ENCODE measurements at regions not wholly inside any gene's neighbourhood (a gene's known extent, or its start where the extent isn't known, plus 50 kb on each side); places are given as distances from the start of the nearest gene placed in this dataset.

DNA sequence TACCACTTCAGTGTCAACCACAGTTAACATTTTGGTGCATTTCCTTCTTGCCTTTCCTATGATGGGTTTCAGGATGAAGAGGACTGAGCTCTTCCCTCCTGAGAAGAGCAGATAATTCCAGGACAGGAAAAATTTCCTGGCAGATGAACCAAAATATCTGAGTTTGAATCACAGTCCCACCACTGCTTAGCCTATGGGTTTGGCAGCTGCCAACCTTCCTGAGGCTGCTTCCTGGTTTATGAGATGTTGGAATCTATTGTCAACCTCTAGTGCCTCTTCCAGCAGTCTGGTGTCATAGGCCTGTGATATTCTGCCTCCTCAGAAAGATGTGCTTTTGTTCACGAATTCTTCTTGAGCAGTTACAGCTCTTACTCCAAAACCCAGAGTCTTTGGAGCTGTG lies 197.4 kb upstream of the FRMD6 start:
- peaks cover 15% of the 10 kb centered on the region for H3K4me1 ChIP-seq (ENCODE audit: control insufficient read depth, insufficient read depth, low read length)
- H3K27me3 ChIP-seq (ENCODE audit: control insufficient read depth, insufficient read depth, low read length) = no peaks in the 10 kb centered on the region
- no peak for DNase-seq
- no peak overlapping the region for H3K4me3 ChIP-seq (ENCODE audit: low read length)
- H3K36me3 ChIP-seq (ENCODE audit: control insufficient read depth, insufficient read depth, low read length) = no peaks in the 10 kb centered on the region
- no peak overlapping the region for H3K27ac ChIP-seq (ENCODE audit: low read length)
- no CpG with 5 or more reads among the region's 1 CpG for WGBS (ENCODE audit: insufficient coverage)
- H3K9me3 ChIP-seq (replicated peaks; ENCODE audit: control insufficient read depth, low read depth, low read length) = no peaks in the 10 kb centered on the region

DNA sequence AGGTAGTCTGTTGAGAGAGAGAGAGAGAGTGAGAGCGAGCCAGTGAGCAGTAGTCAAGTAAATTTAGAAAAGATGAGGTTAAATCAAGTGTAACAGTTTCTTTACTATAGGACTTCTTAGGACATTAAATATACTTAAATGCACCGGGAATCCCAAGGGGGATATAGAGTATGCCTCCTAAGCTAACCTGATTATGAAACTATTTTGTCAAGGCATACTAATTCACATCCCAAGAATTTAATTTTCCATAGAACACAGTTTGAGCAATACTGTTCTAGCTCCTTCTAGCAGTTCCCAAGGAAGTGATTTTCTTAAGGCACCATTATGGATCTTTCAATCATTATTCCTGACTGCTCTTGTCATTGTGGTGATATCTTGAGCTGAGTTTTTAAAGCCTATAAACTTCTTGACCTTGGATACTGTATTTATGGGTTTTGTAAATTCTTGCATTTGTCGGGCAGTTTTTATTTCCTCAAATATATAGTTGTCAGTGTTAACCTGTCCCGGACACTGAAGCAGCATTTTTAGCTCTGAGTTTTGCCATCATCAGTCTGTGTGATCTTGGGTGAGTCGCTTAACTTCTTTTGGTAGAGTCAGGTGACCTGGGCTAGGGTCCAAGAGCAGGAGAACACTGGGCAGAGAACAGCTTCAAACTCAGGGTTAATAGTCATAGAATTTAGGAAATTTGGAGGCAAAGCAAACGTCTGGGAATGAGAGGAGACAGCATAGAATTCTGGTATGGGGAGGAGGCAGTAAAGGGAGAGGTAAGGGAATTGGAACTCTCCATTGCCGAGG lies 196.5 kb upstream of the FRMD6 start:
- Histone ChIP-seq H3K9me3 (replicated peaks; ENCODE audit: control insufficient read depth, low read depth, low read length) (no peaks in the 10 kb centered on the region), H3K4me3 (ENCODE audit: low read length) (no peak overlapping the region), H3K27ac (ENCODE audit: low read length) (no peak overlapping the region), H3K27me3 (ENCODE audit: control insufficient read depth, insufficient read depth, low read length) (no peaks in the 10 kb centered on the region), H3K36me3 (ENCODE audit: control insufficient read depth, insufficient read depth, low read length) (no peaks in the 10 kb centered on the region), H3K4me1 (ENCODE audit: control insufficient read depth, insufficient read depth, low read length) (peaks cover 12% of the 10 kb centered on the region)
- DNase-seq = no peak
- WGBS (ENCODE audit: insufficient coverage) = 61% methylated on average over 4 of the region's 7 CpGs

DNA sequence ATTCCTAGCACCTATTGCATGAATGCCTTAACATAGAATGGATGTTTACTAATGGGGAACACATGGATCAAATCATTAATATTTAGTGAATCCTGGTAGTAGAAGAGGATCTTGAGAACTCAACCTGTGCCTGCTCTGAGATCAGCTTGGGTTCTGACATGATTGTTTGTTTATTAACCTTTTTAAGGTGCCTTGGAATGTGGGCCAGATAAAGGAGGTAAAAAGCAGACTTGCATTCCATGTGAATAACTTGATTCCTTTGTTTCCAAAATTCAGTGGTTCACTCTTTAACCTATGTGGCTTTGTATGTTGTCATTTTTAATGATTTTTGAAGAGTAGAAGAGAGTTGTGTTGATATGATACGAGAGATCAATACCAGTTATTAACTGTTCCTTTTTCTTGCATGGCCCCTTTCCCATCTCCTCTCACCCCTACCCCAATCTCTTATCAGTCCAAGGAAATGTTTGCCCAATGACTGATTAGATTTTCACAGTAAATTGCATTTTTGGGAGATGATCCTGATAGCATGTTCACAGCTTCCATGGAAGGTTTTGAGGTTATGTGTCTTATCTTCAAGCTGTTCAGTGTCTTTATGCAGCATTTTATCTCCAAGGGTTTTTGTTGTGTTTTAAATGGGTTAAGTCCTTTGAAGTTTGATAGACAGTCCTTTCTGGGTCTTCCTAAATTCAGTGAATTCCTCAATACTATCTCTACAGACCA lies 193.7 kb upstream of the FRMD6 start:
- DNase-seq = no peak
- Histone ChIP-seq H3K27ac (ENCODE audit: low read length) (no peak overlapping the region), H3K27me3 (ENCODE audit: control insufficient read depth, insufficient read depth, low read length) (no peaks in the 10 kb centered on the region), H3K4me3 (ENCODE audit: low read length) (no peak overlapping the region), H3K9me3 (replicated peaks; ENCODE audit: control insufficient read depth, low read depth, low read length) (no peaks in the 10 kb centered on the region), H3K4me1 (ENCODE audit: control insufficient read depth, insufficient read depth, low read length) (peaks cover 12% of the 10 kb centered on the region), H3K36me3 (ENCODE audit: control insufficient read depth, insufficient read depth, low read length) (no peaks in the 10 kb centered on the region)
- no CpG with 5 or more reads among the region's 1 CpG for WGBS (ENCODE audit: insufficient coverage)

DNA sequence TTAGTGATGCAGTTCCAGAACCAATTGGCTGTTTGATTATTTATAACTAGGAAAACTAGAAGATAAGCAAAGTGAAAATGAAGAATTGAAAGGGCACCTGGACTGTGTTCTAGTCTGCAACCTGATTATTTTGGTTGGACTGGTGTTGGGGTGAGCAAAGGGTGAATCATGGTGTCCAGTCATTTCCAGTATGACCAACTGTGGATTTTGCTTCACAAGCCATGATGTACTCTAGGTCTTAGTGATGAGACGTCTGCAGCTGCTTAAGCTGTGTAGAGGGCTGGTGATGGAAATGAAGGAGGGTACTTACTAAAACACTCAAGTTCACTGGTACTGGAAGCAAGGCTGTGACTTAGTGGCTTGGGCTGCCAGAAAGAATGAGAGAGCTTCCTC lies 193.2 kb upstream of the FRMD6 start:
- no peak overlapping the region for H3K27ac ChIP-seq (ENCODE audit: low read length)
- no CpG with 5 or more reads among the region's 1 CpG for WGBS (ENCODE audit: insufficient coverage)
- H3K36me3 ChIP-seq (ENCODE audit: control insufficient read depth, insufficient read depth, low read length) = no peaks in the 10 kb centered on the region
- H3K27me3 ChIP-seq (ENCODE audit: control insufficient read depth, insufficient read depth, low read length) = no peaks in the 10 kb centered on the region
- no peak for DNase-seq
- no peaks in the 10 kb centered on the region for H3K9me3 ChIP-seq (replicated peaks; ENCODE audit: control insufficient read depth, low read depth, low read length)
- no peak overlapping the region for H3K4me3 ChIP-seq (ENCODE audit: low read length)
- H3K4me1 ChIP-seq (ENCODE audit: control insufficient read depth, insufficient read depth, low read length) = peaks cover 12% of the 10 kb centered on the region

DNA sequence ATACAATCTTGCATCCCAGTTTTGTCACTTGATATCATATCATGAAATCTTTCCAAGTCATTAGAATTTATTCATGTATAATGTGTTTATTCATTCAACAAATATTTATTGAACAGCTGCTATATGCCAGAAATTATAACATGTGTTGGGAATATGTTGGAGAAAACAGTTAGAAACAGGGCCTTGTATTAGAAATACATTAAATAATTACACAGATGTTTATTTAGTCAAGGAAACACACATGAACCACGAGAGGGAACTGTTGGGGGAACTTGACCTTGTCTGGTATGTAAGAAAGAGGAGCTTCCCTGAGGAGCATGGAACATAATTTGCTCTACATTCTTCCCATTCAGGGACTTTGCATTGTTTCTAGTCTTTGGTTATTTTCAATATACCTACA lies 191.7 kb upstream of the FRMD6 start:
- Histone ChIP-seq H3K4me1 (ENCODE audit: control insufficient read depth, insufficient read depth, low read length) (peaks cover 3% of the 10 kb centered on the region), H3K36me3 (ENCODE audit: control insufficient read depth, insufficient read depth, low read length) (no peaks in the 10 kb centered on the region), H3K27me3 (ENCODE audit: control insufficient read depth, insufficient read depth, low read length) (no peaks in the 10 kb centered on the region), H3K27ac (ENCODE audit: low read length) (no peak overlapping the region), H3K4me3 (ENCODE audit: low read length) (no peak overlapping the region), H3K9me3 (replicated peaks; ENCODE audit: control insufficient read depth, low read depth, low read length) (no peaks in the 10 kb centered on the region)
- WGBS (ENCODE audit: insufficient coverage) = no CpG with 5 or more reads among the region's 1 CpG
- peak; percentile 80 for DNase-seq

DNA sequence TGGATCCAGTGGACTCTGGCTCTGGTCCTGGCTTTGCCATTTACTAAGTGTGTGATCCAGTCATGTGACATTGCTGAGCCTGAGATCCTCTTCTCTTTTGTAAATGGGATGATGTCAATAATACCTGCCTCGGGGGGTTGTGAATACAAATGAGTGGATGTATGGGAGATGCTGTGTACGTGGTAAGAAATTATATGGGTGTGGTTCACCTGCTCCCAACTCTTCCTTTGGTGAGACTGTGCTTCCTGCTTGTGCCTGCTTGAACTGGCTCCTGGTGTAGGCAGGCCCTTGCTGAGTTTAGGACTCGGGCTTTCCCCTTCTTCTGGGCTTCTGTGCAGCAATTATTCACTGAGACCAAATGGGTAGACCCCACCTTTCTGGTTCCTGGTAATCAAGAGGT lies 189.5 kb upstream of the FRMD6 start:
- no peak overlapping the region for H3K4me3 ChIP-seq (ENCODE audit: low read length)
- WGBS (ENCODE audit: insufficient coverage) = 83% methylated on average over 2 of the region's 3 CpGs
- no peak for DNase-seq
- H3K36me3 ChIP-seq (ENCODE audit: control insufficient read depth, insufficient read depth, low read length) = no peaks in the 10 kb centered on the region
- no peaks in the 10 kb centered on the region for H3K9me3 ChIP-seq (replicated peaks; ENCODE audit: control insufficient read depth, low read depth, low read length)
- H3K27me3 ChIP-seq (ENCODE audit: control insufficient read depth, insufficient read depth, low read length) = no peaks in the 10 kb centered on the region
- no peaks in the 10 kb centered on the region for H3K4me1 ChIP-seq (ENCODE audit: control insufficient read depth, insufficient read depth, low read length)
- no peak overlapping the region for H3K27ac ChIP-seq (ENCODE audit: low read length)

DNA sequence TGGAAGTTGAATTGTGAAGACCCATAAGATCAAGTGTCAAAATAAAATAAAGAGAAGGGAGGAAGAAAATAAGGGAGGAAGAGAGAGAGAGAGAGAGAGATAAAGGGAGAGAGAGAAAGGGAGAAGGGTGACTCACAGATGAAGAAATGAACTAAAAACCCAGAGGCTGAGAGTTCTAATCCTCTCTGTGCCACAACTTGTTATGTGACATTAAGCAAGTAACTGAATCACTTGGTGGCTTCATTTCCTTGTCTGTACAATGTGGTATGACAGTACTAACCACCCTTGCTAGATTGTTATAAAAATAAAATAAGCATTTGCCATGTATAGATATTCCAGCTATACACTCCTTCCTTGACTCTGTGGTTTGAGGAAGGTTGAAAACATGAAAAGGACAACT lies 189.0 kb upstream of the FRMD6 start:
- DNase-seq = no peak
- Histone ChIP-seq H3K9me3 (replicated peaks; ENCODE audit: control insufficient read depth, low read depth, low read length) (no peaks in the 10 kb centered on the region), H3K4me1 (ENCODE audit: control insufficient read depth, insufficient read depth, low read length) (no peaks in the 10 kb centered on the region), H3K27me3 (ENCODE audit: control insufficient read depth, insufficient read depth, low read length) (no peaks in the 10 kb centered on the region), H3K36me3 (ENCODE audit: control insufficient read depth, insufficient read depth, low read length) (no peaks in the 10 kb centered on the region), H3K27ac (ENCODE audit: low read length) (no peak overlapping the region), H3K4me3 (ENCODE audit: low read length) (no peak overlapping the region)

DNA sequence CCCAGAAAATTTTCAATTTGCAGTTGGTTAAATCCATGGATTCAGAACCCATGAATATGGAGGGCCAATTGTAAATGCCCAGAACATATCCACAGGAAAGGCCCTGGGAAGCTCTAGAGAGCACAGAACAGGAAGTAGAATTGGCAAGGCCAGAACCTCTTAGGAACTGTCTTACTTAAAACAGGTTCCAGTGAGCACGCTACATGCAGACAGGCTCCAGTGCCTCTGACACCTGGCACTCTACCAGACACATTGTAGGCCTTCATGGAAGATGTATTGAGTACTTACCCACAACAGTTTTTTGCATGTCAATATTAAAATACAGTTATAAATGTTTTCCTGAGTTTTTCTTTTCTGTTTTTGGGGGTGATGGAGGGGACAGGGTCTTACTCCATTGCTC lies 188.2 kb upstream of the FRMD6 start:
- Histone ChIP-seq H3K36me3 (ENCODE audit: control insufficient read depth, insufficient read depth, low read length) (no peaks in the 10 kb centered on the region), H3K27ac (ENCODE audit: low read length) (no peak overlapping the region), H3K9me3 (replicated peaks; ENCODE audit: control insufficient read depth, low read depth, low read length) (no peaks in the 10 kb centered on the region), H3K4me3 (ENCODE audit: low read length) (no peak overlapping the region), H3K4me1 (ENCODE audit: control insufficient read depth, insufficient read depth, low read length) (no peaks in the 10 kb centered on the region), H3K27me3 (ENCODE audit: control insufficient read depth, insufficient read depth, low read length) (no peaks in the 10 kb centered on the region)
- no peak for DNase-seq
- no CpG with 5 or more reads among the region's 1 CpG for whole genome bisulfite sequencing (ENCODE audit: insufficient coverage)

DNA sequence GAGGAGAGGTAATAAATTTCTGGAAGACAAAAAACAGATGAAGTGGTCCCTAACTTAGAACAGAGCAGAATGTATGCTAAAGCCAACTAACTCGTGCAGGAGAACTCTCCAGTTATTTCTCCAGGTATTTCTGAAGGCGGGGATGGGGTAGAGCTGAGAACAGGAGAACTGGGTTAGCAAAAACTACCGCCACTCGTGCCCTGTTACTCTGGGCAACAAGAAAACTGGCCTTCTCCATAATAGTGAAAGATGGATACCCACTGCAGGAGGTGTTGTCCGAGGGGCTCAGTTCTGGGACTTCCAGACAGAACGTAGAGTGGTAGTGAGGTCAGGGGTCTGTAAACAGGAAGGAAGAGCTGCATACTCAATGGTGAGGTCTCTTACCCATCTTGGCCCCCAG lies 187.3 kb upstream of the FRMD6 start:
- Histone ChIP-seq H3K36me3 (ENCODE audit: control insufficient read depth, insufficient read depth, low read length) (no peaks in the 10 kb centered on the region), H3K27ac (ENCODE audit: low read length) (no peak overlapping the region), H3K27me3 (ENCODE audit: control insufficient read depth, insufficient read depth, low read length) (no peaks in the 10 kb centered on the region), H3K4me3 (ENCODE audit: low read length) (no peak overlapping the region), H3K4me1 (ENCODE audit: control insufficient read depth, insufficient read depth, low read length) (no peaks in the 10 kb centered on the region), H3K9me3 (replicated peaks; ENCODE audit: control insufficient read depth, low read depth, low read length) (no peaks in the 10 kb centered on the region)
- DNase-seq = no peak
- 88% methylated on average over 6 of the region's 6 CpGs for WGBS (ENCODE audit: insufficient coverage)

DNA sequence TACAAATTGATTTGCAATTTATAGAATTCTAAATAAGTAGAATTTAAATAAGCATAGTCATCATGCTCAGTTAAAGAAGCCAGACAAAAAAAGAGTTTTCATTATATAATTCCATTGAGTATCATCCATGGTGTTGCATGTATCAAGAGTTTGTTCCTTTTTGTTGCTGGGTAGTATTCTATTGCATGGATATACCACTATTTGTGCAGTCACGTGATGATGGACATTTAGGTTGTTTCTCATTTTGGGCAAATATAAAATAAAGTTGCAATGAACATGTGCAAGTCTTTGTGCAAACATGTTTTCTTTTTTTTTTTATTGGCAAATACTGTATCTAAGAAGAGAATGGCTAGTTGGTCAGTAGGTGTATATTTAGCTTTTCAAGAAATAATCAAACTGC lies 186.2 kb upstream of the FRMD6 start:
- Histone ChIP-seq H3K9me3 (replicated peaks; ENCODE audit: control insufficient read depth, low read depth, low read length) (no peaks in the 10 kb centered on the region), H3K4me3 (ENCODE audit: low read length) (no peak overlapping the region), H3K27ac (ENCODE audit: low read length) (no peak overlapping the region), H3K27me3 (ENCODE audit: control insufficient read depth, insufficient read depth, low read length) (no peaks in the 10 kb centered on the region), H3K4me1 (ENCODE audit: control insufficient read depth, insufficient read depth, low read length) (no peaks in the 10 kb centered on the region), H3K36me3 (ENCODE audit: control insufficient read depth, insufficient read depth, low read length) (no peaks in the 10 kb centered on the region)
- WGBS (ENCODE audit: insufficient coverage) = 100% methylated on average over 1 of the region's 1 CpG
- DNase-seq = no peak
